ENCODE measurements at regions not wholly inside any gene's neighbourhood (a gene's known extent, or its start where the extent isn't known, plus 50 kb on each side); places are given as distances from the start of the nearest gene placed in this dataset.

GRCh38 chr6:39999006-39999867 is 65.0 kb upstream of the MOCS1 start:
- intact Hi-C loops (cut with micrococcal nuclease; ENCODE audit: unreplicated experiment): no loop called here
- WGBS (ENCODE audit: low lambda C conversion rate): 25% methylated on average over 10 of the region's 11 CpGs
- Histone ChIP-seq H3K4me2 (ENCODE audit: low read depth, low read length) (no peak overlapping the region), H3K27ac (ENCODE audit: extremely low read length, insufficient read depth, low read length) (no peak overlapping the region), H3K79me2 (ENCODE audit: insufficient read depth, low read length) (no peaks in the 10 kb centered on the region), H3K9ac (ENCODE audit: insufficient read depth, low read depth, low read length) (no peak overlapping the region), H3K27me3 (ENCODE audit: control insufficient read depth in 1 of 2, insufficient read depth in 2 of 2, low read length in 2 of 2) (no peaks in the 10 kb centered on the region), H3K9me3 (ENCODE audit: low read length) (peaks cover 95% of the 10 kb centered on the region), H3K36me3 (replicated peaks in 1 of 2; ENCODE audit: control insufficient read depth in 1 of 2, insufficient read depth in 2 of 2, low read length in 2 of 2) (no peaks in the 10 kb centered on the region), H3K4me3 (replicated peaks in 1 of 3; ENCODE audit: insufficient read depth in 1 of 3, low read depth in 2 of 3, low read length in 3 of 3) (no peak overlapping the region), H3K4me1 (ENCODE audit: insufficient read depth, low read length) (no peaks in the 10 kb centered on the region), H4K20me1 (ENCODE audit: insufficient read depth, low read length) (no peaks in the 10 kb centered on the region), H2AFZ (ENCODE audit: low read length) (no peak overlapping the region)
- BruUV-seq (replicated peaks): no TSS peak
- POLR2A ChIA-PET: no interaction called here
- in situ Hi-C loops (cut with HindIII; ENCODE audit: extremely low pct_ligation_motif_present, low pct_unique_long_range_greater_than_20kb): loop anchor here (25.0 kb wide), 1 partner anchor 838 kb away; no protein-coding TSS in a partner anchor
- FAIRE-seq (no peak), DNase-seq (ENCODE audit: low spot score) (no peak), ATAC-seq (no peak)
- CTCF ChIA-PET (ENCODE audit: low intra/inter-chr PET ratio, low total read pairs): no interaction called here
- TF ChIP-seq ZNF564 (CRISPR knock-in tag; IDR thresholded peaks at IDR 0.05) (no peak), ZBTB14 (CRISPR knock-in tag; IDR thresholded peaks at IDR 0.05) (no peak), ZNF30 (CRISPR knock-in tag; IDR thresholded peaks at IDR 0.05) (no peak), TEAD2 (CRISPR knock-in tag; IDR thresholded peaks at IDR 0.05) (no peak), NFKB2 (CRISPR knock-in tag; IDR thresholded peaks at IDR 0.05; ENCODE audit: borderline replicate concordance) (no peak)

- H3K36me3 ChIP-seq (replicated peaks in 1 of 2; ENCODE audit: control insufficient read depth in 1 of 2, insufficient read depth in 2 of 2, low read length in 2 of 2): no peaks in the 10 kb centered on the region
- no peak overlapping the region for H3K9ac ChIP-seq (ENCODE audit: insufficient read depth, low read depth, low read length)
- ChIA-PET POLR2A (no interaction called here), CTCF (ENCODE audit: low intra/inter-chr PET ratio, low total read pairs) (no interaction called here)
- no peak overlapping the region for H2AFZ ChIP-seq (ENCODE audit: low read length)
- BruUV-seq (replicated peaks): no TSS peak
- TF ChIP-seq ZNF772 (CRISPR knock-in tag; IDR thresholded peaks at IDR 0.05): no peak
- no peak overlapping the region for H3K4me2 ChIP-seq (ENCODE audit: low read depth, low read length)
- ATAC-seq: no peak
- DNase-seq (ENCODE audit: low spot score): no peak
- in situ Hi-C loops (cut with HindIII; ENCODE audit: extremely low pct_ligation_motif_present, low pct_unique_long_range_greater_than_20kb): loop anchor here (25.0 kb wide), 1 partner anchor 839 kb away; no protein-coding TSS in a partner anchor
- no peak overlapping the region for H3K4me3 ChIP-seq (replicated peaks in 1 of 3; ENCODE audit: insufficient read depth in 1 of 3, low read depth in 2 of 3, low read length in 3 of 3)
- H3K79me2 ChIP-seq (ENCODE audit: insufficient read depth, low read length): no peaks in the 10 kb centered on the region
- no peaks in the 10 kb centered on the region for H3K27me3 ChIP-seq (ENCODE audit: control insufficient read depth in 1 of 2, insufficient read depth in 2 of 2, low read length in 2 of 2)
- no peak for FAIRE-seq
- no peak overlapping the region for H3K27ac ChIP-seq (ENCODE audit: extremely low read length, insufficient read depth, low read length)
- no peaks in the 10 kb centered on the region for H3K4me1 ChIP-seq (ENCODE audit: insufficient read depth, low read length)
- WGBS (ENCODE audit: low lambda C conversion rate): 30% methylated on average over 4 of the region's 4 CpGs
- peaks cover 99% of the 10 kb centered on the region for H3K9me3 ChIP-seq (ENCODE audit: low read length)
- intact Hi-C loops (cut with micrococcal nuclease; ENCODE audit: unreplicated experiment): no loop called here
- no peaks in the 10 kb centered on the region for H4K20me1 ChIP-seq (ENCODE audit: insufficient read depth, low read length)
Measured at GRCh38 chr6:39998126-39998525, 63.9 kb upstream of the MOCS1 start.
